ENCODE measurements at regions not wholly inside any gene's neighbourhood (a gene's known extent, or its start where the extent isn't known, plus 50 kb on each side); places are given as distances from the start of the nearest gene placed in this dataset.
"Not testable (repeated sequence)": the region's sequence is repeated elsewhere in the genome, so short reads cannot be mapped to it uniquely, and the experiment has no call there.

- DNase-seq, result peak; percentile 12
Observed at GRCh38 chr6:150741633-150742200, 123.8 kb upstream of the MTHFD1L start.

- DNase-seq, result no peak
Observed at GRCh38 chr6:150744522-150745260, 120.8 kb upstream of the MTHFD1L start.

- DNase-seq, result no peak
Observed at GRCh38 chr6:150745896-150746295, 119.6 kb upstream of the MTHFD1L start.

GRCh38 chr6:150747155-150747554, 118.3 kb upstream of the MTHFD1L start:
- DNase-seq, result no peak

GRCh38 chr6:150749091-150749670, 116.3 kb upstream of the MTHFD1L start:
- no peak for DNase-seq

GRCh38 chr6:150751296-150751695, 114.2 kb upstream of the MTHFD1L start:
- DNase-seq, result no peak

- no peak for DNase-seq
Observed at GRCh38 chr6:150752409-150752808, 113.1 kb upstream of the MTHFD1L start.

- DNase-seq, result no peak
Observed at GRCh38 chr6:150753371-150754064, 112.0 kb upstream of the MTHFD1L start.

GRCh38 chr6:150755042-150755441, 110.5 kb upstream of the MTHFD1L start:
- no peak for DNase-seq

- no peak for DNase-seq
Observed at GRCh38 chr6:150755524-150755923, 110.0 kb upstream of the MTHFD1L start.

GRCh38 chr6:150756173-150756572, 109.3 kb upstream of the MTHFD1L start:
- no peak for DNase-seq

- not testable (repeated sequence) for DNase-seq
Observed at GRCh38 chr6:150757807-150758206, 107.7 kb upstream of the MTHFD1L start.

GRCh38 chr6:150759483-150759882, 106.0 kb upstream of the MTHFD1L start:
- no peak for DNase-seq

GRCh38 chr6:150761771-150762170, 103.7 kb upstream of the MTHFD1L start:
- DNase-seq, result no peak

- no peak for DNase-seq
Observed at GRCh38 chr6:150764334-150765066, 101.0 kb upstream of the MTHFD1L start.

GRCh38 chr6:150765067-150765764, 100.3 kb upstream of the MTHFD1L start:
- DNase-seq, result no peak

GRCh38 chr6:150766201-150766997, 99.1 kb upstream of the MTHFD1L start:
- no peak for DNase-seq

- no peak for DNase-seq
Observed at GRCh38 chr6:150767161-150767560, 98.3 kb upstream of the MTHFD1L start.

GRCh38 chr6:150767571-150768018, 97.9 kb upstream of the MTHFD1L start:
- DNase-seq, result no peak

GRCh38 chr6:150770637-150771036, 94.9 kb upstream of the MTHFD1L start:
- DNase-seq, result no peak

- no peak for DNase-seq
Observed at GRCh38 chr6:150773969-150774368, 91.5 kb upstream of the MTHFD1L start.

All from CD4-positive, alpha-beta T cell treated with Interleukin-21 for 1 hour (primary cell).